Epithelial cell of esophagus (primary cell): ENCODE measurements at regions not wholly inside any gene's neighbourhood (a gene's known extent, or its start where the extent isn't known, plus 50 kb on each side); places are given as distances from the start of the nearest gene placed in this dataset.

Source experiments
- DNase-seq: peaks from one replicate; pipeline ENCODE4 v3.0.0; 2010; ENCODE audit warnings: low read depth
- H3K4me3 ChIP-seq: 2 replicates; pipeline ENCODE4 v1.5.1; 2011; ENCODE audit warnings: mild to moderate bottlenecking, low read length, control low read depth
- CTCF ChIP-seq: IDR thresholded peaks from 2 replicates; pipeline ENCODE4 v1.5.1; 2011; ENCODE audit warnings: low read depth, mild to moderate bottlenecking, low read length, control low read depth, inconsistent platforms; ENCODE audit not compliant: insufficient read depth; ENCODE audit errors: missing control alignments

- H3K4me3 ChIP-seq: no peak overlapping the region
- DNase-seq: no peak
- no peak for TF ChIP-seq CTCF
Observed at GRCh38 chr7:116614499-116615262, 57.3 kb upstream of the MET start.

DNA sequence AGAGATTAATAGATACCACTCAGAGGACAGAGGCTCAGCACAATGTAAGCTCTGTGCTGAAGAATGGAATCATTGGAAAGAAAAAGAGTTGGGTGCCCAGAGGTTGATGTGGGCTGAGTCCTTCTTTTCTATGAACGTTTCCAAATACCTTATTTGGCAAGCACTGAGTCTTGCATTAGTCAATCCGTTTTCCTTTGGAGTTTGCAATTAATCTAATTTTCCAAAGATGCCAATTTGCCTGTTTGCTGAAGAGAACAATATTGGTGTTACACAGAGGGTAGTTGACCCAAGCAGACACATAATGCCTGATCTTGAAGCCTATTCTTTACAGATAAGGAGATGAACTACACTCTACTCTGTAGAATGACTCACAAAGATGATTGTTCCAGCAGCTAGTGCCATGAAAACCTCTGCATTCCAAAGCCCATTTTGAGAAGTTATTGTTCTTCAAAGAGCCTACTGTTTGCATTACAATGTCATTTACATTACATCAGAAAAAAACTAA lies 55.4 kb upstream of the MET start:
- H3K4me3 ChIP-seq: no peak overlapping the region
- peak; percentile 52 for DNase-seq
- no peak for TF ChIP-seq CTCF

DNA sequence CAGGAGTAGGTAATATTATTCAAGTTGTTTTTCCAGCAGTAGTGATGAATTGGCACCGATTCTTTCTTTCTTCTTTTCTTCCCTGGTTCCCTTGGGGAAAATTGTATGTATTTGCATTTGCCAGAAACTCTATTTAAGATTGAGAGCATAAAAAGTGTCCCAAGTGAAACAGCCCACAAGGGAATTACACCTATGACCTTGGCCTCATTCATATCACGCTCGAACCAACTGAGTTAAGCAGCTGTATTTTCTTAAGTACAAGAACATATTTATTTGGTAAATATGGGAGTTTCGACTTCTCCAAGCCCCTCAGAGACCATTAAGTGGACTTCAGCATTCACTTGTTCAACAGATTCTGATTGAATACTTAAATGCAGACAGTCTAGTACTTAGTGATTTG lies 54.1 kb upstream of the MET start:
- no peak for TF ChIP-seq CTCF
- H3K4me3 ChIP-seq: no peak overlapping the region
- no peak for DNase-seq

- no peak overlapping the region for H3K4me3 ChIP-seq
- DNase-seq: no peak
- TF ChIP-seq CTCF: no peak
Observed at GRCh38 chr7:116618338-116619128, 53.5 kb upstream of the MET start.

DNA sequence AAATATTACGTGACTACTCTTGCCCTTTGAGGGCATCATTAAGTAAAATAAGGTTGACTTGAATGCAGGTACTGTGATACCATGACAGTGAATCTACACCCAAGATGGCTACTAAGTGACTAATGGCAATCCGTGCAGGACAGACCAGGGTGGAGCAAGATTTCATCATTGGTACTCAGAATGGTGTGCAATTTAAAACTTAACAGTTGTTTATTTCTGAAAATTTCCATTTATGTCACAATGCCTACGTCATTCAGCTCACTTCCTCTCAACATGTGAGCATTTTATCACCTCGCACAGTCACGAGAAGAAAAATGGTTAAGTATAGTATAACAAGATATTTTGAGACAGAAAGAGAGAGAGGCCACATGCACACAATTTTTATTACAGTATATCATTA lies 50.3 kb upstream of the MET start:
- TF ChIP-seq CTCF: no peak
- no peak overlapping the region for H3K4me3 ChIP-seq
- DNase-seq: peak; percentile 56
